ENCODE measurements at regions not wholly inside any gene's neighbourhood (a gene's known extent, or its start where the extent isn't known, plus 50 kb on each side); places are given as distances from the start of the nearest gene placed in this dataset.
A peak's percentile ranks its signal among the peaks of the same experiment; 100 is the strongest.

DNA sequence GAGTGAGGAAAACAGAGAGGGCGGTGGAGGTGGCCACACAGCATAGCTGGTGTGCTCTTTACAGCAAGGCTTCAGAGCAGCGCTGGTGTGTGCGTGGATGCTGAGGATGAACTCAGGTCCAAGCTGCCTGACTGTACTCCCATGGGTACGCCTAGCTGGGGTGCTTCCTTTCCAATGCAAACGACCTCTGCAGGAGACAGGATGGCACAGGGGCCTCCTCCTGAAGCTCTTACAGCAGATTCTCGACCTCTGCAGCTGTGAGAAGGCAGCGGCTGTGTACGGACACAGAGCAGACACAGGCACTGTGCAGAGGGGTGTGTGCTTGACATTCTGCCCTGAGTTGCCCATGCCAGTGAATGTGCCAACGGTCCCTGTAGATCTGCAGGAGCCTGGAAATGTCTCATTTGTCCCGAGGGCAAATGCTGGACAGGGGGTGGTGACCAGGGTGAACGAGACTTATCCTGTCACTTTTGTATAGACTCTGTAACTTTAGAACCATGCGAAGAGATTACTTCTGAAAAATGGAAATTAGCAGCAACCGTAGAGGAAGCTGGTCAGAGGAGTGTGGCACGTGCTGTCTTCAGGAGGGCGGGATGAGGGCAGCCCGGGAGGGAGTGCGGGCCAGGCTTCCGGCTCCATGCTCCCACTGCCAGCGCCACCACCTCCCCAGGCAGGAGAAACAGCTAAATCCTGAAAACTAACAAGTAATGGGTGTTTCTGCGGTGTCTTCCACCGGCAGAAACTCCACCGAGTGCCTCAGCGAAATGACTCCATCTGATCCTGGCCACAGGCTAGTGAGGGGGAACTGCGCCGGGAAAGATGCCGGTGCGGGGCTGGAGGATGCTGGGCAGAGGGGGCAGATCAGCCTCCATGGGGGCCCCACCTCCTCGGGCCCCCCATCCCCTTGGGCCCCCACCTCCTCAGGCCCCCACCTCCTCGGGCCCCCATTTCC lies 120.9 kb upstream of the RPS6KA2 start:
- DNase-seq: no peak

DNA sequence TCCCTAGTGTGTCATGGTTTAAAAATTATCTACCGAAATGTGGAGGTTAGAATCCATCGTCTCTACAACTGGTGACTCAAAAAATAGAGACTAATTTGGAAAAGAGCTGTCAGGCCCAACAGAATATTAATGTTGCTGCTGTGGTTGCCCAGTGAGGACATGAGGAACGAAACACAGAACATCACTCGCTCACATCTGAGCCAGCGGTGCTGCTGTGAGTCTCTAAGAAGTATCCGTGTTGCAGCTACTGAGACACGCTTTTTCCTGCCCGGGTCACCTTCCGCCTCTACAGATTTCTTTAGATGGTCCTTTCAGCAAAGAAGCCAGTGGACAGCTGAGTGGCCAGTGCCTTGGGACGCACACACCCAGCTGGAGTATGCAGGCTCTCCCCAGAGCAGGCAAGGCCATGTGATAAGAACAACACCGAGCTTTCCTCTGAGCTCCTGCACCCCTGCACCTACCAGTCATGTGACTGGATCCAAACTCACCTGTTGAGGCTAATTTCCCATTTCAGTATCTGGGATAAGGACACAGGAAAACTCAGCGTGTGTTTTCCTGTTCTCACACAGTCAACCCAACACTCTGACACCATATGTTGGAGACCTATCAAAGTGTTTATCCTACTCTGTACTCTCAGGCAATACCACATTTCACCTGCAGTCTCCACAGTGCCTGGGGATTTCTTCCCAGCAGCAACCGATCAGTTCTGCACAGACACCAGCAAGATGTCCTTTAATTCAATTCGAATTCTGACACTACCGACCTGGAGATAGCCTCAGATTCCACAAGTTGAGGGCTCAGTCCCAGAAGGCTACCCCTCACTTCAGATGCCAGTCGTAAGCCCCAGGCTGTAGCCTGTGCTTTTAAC lies 119.0 kb upstream of the RPS6KA2 start:
- no peak for DNase-seq

DNA sequence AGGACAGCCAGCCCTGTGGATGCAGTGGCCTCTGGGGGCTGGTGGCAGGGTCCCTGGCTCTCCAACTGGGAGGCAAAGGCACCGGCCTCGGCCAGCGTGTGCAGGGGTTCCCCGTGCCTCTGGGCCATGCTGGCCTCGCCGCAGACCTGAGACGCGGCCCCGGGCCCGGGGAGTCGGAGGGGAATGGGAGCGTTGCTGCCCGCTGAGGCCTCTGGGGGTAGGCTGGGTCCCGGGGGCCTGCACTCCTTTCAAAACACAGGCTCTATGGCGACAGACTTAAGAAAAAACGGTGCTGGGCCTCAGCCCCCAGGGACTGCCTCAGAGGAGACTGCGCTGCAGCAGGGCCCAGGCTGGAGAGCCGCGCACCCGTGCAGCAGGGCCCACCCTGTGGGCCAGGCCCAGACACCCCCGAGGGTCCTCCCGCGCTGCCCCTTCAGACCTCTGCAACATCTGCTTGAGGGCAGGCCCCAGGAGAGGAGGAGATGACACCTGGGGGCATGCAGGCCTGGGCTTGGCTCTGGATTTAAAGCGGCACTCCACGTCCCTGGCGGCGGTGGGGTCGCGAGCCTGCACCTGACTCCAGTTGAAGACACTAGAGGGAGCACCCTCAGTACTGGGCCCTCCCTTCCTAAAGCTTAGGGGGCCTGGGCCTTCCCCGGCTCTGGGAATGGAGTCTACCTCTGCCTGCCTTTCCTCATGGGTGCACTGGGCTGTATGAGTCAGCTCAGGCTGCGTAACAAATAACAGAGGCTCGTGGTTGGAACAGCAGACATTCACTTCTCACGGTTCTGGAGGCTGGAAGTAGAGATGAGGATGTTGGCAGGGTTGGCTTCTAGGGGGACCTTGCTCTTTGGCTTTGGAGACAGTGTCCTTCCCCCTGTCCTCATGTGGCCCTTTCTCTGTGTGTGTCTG lies 117.4 kb upstream of the RPS6KA2 start:
- DNase-seq: no peak

DNA sequence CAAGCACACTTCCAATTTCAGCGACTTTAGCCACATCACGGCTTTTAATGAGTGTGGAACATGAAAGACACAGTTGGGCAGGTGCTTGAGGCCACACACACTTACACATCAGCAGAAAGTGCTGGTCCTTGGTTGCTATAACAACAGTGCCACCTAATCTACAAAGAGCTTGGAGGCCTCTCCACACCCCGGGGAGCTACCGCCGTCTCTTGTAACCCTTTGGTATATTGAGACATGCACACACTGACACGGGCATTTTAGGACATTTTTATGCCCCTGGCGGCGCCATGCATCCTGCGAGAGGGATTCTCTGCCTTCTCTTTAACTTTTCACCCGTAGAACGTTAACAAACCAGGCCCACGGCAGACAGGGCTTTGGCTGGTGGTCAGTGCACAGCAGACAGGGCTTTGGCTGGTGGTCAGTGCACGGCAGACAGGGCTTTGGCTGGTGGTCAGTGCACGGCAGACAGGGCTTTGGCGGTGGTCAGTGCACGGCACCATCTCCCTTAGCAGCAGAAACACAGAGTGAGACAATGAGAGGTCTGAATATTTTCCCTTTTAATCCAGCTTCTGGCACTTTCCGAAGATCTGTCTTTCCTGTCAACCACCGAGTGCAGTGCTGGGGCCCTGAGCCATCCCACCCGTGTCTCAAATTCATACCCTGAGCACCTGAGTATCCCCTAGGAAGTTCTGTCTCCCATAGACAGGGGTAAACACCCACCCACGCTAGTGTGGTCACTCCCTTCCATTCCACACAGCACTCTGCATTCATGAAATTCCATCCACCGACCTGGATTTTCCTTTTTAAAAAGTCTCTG lies 116.6 kb upstream of the RPS6KA2 start:
- peak; percentile 22 for DNase-seq

DNA sequence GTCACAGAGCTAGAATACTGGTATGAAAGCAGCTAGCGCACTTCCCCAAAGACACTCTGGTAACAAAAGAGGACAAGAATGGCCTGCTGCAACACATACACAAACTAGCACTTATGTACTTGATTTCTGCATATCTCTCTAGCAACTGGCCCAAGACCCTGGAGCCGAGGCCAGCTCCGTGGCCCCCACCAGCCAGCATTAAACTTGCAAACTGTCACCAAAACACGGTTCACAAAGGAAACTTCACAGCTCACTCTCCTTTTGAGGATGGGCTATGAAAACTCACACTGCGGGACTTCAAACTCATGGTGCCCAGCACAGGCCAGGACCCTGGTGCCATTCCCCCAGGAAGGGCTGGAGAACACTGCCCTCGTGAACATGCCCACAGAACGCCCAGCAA lies 115.9 kb upstream of the RPS6KA2 start:
- no peak for DNase-seq

DNA sequence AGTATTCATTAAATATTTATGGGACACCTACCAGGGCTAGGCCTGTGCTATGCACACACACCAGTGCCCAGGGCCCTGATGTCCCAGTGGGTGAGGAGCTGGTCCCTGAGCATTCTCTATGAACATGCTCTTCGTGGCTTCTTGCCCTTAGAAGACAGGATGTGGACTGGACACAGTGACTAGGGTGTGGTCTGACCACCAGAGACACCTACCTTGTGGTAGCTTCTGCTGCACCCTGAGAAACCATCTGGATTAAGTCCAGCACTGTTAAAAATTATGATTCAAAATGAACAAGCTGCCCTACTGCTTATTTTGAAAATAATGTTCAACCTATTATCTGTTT lies 112.9 kb upstream of the RPS6KA2 start:
- no peak for DNase-seq

DNA sequence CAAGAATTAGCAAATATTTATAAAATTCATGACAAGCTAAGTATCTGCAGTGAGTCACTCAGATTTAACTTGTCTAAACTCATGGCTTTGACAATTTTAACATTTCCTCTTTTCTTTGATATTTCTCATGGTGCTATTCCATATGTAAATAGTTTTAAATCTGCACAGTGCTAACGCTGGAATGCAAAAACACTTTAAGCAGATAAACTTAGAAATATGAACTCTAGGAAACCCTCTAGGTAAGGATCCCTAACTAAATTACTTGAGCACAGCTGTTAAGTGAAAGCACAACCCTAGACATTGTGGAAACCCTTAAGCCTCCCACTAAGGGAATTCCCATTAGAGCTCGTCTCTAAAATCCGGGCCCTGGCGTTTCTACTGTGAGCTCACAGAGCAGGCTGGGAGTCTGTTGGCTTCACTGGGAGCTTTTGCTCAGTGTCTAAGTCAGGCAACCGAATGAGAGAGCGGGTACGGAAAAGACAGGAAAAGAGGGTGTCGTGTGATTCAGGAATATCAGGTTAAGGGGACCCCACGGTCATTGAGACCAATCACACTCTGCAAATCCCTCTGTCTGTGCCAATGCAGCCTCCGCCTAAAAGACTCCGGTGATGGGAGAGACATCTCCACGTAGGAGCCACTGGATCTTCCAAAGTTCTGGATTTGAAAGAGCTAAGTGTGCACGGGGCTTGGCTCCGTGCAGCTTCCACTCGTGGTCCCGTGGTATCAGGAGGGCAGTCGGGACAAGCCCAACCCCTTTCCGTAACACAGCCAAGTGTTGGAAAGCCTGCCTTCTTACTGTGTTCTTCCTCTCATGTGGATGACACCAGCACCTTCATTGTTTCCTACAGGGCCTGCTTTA lies 112.3 kb upstream of the RPS6KA2 start:
- no peak for DNase-seq

DNA sequence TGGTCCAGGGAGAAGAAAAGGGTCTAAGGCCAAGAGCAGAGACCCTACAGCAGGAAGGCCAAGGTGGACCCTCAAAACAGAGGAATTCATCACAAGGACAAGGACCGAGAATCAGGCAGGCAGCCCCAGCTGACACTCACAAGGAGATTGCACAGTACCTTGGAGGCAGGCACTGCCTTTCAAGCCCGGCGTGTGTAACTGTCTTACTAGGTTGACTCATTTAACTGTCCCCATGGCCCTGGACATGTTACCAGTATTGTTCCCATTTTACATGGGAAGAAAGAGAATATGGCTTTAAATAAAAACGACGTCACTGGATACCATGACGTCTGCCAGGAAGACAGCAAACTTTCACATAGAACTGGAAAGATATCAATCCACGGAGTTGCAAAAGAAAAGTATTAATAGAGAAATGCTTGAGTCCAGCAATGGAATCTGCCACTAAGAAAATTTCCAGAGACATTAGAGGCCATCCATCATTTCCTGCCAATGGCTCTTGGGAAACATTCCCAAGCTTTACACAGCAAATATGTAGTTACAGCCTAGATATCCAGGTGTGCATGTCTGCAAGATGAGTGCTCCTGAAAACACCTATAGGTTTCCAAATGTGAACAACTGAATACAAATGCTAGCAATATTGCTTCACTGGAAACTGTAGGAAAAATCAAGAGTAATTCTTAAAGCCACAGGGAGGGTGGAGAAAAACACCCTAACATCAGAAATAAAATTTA lies 111.5 kb upstream of the RPS6KA2 start:
- DNase-seq: no peak

DNA sequence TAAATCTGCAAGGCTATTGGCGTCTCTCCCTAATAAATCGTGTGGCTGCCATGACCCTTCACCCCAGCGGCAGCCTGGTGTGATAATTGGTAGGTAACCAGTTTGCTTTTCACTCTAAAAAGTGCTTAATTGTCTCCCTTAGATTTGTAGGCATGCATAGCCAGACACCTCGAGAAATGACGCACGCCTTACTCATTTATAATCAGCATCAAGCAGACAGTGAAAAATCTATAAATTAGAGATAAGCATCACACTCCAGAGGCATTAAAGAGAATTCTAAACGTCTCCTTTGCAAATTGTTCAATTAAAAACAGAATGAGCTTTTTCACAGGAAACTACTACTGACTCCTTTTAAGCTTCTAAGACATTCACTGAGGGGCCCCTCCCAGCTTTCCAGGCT lies 110.2 kb upstream of the RPS6KA2 start:
- DNase-seq: no peak

DNA sequence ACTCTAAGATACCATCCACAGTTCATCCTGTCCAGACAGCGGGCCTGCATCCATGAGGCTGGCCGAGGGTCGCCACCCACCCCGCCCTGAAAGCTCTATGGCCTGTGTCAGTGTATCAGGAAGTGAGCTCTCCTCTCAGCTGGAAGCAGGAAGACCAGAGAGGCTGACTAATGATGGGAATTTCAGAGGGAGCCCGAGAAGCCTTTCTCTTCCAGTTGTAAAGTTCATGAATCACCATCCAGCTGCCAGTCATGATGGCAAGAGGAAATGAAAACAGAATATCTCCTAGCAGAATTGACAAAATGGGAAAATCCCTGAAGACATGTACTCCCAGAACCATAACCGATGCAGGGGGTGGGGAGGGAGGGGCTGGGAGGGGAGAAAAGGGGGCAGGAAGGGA lies 109.6 kb upstream of the RPS6KA2 start:
- DNase-seq: no peak

DNA sequence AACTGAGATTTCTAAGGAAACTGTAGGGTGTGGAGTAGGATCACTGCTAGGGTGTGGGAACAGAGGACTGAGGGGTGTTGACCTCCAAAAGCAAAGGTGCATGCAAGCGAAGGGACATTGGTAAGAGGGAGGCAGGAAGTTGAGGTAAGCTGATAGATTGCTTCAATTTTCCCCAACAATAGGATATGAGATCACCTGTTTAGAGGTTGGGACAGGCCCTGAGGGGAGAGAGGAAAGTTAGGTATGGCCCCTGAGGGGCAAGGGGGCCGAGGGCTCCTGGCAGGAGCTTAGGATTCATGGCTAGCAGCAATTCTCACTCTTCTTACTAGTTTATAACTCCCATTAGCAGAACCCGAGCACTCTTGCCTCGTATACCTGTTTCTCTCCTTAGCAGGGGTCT lies 106.8 kb upstream of the RPS6KA2 start:
- DNase-seq: no peak

DNA sequence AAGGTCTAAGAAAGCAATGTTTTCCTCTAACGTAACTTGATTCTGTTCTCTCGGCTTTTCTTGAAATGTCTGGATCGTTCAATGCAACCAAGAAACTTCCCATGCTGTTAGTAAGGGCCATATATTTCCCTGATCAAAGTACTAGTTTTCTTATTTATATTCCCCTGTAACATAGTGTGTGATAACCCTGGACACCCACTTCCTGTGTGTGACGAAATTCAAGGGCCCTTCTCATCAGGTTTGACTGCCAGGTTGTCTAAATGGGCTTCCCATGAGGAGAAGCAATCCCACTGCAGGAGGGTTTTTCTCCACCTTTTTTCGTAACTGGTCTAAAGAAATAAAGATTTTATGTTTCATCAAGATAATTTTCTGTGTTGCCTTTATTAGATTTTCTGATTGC lies 102.6 kb upstream of the RPS6KA2 start:
- DNase-seq: no peak

DNA sequence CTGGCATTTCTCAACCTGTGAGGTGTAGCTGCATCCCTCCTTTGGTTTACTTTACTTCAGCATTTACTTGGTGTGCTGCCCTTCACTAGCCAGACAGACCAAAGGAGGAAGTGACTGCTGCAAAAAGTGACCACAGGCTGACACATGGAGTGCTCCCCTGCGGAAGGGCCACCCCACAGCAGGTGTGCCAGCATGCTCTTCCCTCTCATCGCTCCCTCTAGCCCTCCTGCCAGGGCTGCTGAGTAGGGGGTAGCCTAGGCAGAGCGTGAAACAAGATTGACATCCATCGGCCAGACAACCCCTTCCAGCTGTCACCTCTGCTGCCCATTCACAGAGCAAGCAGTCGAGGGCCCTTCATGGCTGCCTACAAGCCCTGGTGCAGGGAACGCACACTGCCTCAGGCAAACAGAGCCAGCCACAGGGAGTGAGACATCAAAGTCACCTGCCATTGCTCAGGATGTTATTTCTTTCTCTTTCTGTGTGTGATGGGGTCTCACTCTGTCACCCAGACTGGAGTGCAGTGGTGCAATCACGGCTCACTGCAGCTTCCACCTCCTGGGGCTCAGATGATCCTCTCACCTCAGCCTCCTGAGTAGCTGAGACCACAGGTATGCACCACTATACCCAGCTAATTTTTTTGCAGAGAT lies 102.0 kb upstream of the RPS6KA2 start:
- peak; percentile 54 for DNase-seq

DNA sequence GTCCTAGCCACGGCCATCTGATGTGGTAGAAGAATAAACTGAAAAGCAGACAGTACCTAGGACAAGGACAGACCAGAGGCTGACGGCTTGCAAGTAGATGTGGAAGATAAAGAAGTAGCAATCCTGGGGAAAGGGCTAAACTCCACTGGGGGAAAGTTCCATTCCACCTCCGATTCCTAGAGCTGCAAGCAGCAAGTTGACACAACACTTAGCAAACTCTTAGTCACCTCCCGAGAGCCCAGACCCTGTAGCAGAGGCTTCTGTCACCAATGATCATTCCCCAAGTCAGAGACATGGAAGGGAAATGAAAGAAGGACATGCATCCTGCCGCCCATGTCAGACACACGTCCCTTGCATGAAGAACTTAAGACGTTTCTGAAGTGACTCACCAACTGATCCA lies 99.2 kb upstream of the RPS6KA2 start:
- no peak for DNase-seq

DNA sequence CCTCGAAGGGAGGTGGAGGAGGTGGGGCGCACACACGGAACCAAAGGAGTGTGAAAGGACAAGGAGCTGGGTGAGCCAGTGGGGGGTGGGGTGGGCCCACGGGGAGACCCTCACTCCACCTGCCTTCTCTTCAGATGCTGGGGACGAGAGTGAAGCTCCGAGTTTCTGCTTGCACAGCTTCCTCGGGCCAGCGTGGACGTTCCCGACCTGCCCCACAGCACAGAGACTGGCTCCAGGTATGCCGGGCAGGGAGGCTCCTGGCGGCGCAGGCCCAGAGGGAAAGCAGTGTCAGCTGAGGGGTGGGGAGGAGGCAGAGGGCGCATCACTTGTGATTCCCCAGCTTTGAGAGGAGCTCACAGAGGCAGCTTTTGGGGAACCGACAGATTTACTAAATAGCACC lies 98.5 kb upstream of the RPS6KA2 start:
- no peak for DNase-seq

DNA sequence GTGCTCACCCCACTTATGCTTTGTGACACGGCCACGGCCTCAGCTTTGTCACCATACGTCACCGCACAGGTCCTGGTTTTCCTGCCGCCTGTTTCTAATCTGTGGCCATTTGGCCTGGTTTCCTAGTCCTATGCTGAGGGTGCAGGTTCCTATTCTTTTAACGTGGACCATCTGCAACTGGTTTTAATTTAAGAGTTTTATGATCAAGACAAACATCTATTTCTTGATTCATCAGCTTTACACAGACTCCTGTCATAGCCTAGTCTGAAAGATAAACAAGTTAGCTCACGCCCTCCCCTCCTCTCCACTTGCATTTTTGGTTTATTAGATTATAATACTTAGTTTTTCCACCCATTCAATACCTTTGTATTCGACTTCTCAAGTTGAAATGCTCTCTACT lies 97.5 kb upstream of the RPS6KA2 start:
- no peak for DNase-seq

DNA sequence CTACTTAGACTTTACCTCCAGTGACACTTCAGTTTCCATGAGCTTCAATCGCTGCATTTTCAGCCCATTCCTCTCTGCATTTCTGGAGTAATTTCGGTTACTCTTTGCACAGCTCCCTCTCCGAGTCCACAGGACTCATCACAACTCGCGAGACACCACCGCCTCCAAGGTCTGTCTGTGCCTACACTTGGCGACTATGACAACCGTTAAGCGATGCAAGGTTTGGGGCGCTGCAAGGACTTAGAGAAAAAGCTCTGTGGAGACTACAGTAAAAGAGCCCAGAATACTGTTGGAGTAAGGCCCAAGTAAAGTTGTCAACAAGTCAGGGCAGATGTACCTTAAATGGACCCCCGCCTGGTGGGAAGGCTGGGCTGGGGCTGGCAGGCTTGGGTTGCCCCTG lies 95.7 kb upstream of the RPS6KA2 start:
- no peak for DNase-seq

DNA sequence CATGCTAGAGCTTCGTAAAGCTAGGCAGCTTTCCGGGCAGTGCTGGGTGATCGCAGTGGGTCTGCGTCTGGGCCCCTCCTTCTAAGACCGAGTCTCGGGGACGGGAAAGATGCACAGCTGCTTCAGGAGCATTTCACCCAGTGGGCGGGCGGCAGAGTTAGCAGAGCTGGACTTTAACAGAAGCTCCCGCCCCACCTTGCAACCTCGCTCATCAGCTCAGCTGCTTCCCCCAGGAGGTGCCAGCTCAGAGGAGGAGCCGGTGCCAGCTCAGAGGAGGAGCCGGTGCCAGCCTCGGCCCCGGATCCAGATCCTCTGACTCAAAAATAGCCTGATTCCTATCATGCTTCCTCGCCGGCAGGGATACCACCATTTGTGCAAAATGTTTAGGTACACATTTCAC lies 94.5 kb upstream of the RPS6KA2 start:
- no peak for DNase-seq

DNA sequence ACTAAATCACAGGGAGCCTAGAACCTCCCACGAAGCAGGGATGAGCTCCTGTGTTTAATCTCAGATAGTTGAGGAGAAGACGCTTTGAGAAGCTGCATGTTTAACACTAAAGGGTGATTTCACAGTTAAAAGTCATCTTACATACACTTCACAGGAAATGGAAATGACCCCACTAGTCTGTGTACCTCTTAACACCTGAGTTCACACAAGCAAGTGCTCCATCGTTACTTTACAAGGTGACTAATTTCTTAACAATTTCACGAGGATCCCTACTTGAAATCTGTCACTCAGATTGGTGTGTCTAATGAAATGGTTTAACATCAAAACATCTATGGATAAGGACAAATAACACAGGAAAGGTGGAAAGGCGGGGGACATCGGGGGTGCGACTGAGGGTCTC lies 93.8 kb upstream of the RPS6KA2 start:
- DNase-seq: no peak

DNA sequence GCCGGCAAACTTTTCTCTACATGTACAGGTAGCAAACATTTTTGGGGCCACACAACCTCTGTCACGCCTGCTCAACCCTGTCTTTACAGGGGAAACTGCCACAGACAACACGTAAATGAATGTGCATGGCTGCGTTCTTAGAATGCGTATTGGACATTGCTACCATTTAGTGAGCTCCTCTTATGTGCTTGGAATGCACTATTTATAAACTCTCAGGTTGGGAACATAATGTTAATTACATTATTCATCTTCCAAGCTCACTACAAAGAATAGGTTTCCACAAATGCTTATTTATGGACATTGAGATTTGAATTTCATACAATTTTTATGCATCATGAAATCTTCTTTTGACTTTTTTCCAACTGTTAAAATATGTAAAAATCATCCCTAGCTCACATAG lies 92.0 kb upstream of the RPS6KA2 start:
- no peak for DNase-seq
